DMS53 treated with DMSO at 0.1 percent for 48 hours (cell line): ENCODE measurements at regions not wholly inside any gene's neighbourhood (a gene's known extent, or its start where the extent isn't known, plus 50 kb on each side); places are given as distances from the start of the nearest gene placed in this dataset.
"Not testable (repeated sequence)": the region's sequence is repeated elsewhere in the genome, so short reads cannot be mapped to it uniquely, and the experiment has no call there.

Experiments used
- DNase-seq: peaks from one replicate; lab custom pipeline; 2025; ENCODE audit not compliant: unreplicated experiment; lab: John Stamatoyannopoulos, UW

DNA sequence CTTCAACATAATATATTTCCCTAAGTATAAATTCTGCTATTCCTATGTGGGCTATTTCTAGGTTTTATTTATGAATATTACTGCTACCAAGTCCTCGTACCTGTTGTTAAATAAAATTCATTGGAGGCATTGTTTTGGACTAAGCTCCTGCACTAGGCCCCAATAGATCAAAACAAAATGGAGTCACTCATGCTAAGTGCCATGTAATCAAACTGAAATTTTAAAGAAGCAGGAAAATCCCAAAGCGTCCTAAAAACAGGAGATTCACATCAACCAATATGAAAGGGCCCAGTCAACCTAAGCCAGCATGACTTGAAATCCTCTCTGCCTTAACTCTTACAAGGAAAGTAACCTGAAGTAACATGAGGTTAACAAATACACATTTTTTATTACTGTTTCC, 743.2 kb downstream of the TRAM1L1 start:
- no peak for DNase-seq

DNA sequence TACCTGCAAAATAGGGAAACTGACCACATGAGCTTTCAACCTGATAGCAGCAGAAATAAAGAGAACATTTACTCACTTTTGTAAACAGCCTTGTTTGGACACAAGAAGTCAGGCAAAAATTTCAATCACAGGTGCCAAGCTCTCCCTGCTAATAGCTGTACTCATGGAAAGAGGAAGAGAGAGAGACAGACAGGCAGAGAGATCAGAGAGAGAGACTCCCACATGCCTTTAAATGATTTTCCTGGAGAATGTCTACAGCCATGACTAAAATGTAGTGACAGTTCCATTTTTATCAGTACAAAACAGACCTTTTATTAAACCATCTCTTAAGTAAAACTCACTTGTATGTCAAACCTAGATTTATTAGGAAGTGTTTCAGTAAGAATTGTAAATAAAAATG, 752.9 kb downstream of the TRAM1L1 start:
- DNase-seq = no peak

DNA sequence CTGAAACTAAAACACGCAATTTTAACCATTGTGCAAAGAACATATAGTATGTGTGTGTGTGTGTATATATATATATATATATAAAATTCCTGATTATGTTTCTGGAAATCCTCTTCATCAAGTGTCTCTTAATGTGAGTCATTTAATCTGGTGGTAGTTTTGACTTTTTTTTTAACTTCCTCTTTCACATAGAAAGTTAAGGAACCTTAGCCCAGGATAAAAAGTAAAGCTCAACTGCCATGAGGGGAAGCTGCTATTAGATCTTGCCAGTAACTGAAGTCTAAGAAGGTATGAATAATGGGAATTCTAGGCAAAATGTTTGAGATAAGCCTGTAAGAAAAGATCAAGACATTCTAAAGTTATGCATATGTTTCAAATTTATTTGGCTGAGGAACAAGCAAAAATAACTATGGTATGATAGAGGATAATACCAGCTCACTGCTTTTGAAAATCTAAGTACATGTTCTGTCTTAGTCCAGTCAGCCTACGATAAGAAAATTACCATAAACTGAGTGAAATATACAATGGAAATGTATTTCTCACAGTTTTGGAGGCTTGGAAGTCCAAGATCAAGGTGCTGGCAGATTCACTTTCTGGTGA, 757.0 kb downstream of the TRAM1L1 start:
- no peak for DNase-seq

DNA sequence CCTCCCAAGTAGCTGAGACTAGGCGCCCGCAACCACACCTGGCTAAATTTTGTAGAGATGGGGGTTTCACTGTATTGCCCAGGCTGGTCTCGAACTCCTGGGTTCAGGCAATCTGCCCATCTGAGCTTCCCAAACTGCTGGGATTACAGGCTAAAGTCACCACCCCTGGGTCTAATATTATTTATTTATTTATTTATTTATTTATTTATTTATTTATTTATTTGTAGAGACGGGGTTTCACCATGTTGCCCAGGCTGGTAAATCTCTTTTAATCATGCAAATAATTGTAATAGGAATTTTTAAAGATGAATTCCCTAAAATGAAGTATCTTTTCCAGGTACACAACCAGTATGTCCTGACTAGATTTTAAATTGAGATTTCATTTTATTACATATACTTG, 761.8 kb downstream of the TRAM1L1 start:
- no peak for DNase-seq

DNA sequence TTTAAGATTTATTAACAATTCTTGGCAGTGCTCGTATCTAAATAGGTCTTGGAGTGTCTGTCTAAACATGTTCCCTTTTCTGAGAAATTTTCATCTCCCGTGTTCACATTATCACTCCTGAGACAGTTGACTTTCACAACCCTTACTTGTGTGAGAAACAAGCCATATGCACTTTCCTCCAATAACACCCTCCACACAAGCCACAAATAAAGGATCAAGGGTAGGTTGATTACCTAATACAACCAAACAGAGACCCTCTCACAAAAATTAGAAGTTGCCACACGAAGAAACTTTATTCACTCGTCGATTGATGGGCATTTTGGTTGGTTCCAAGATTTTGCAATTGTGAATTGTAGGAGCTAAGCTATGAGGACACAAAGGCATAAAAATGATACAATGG, 763.9 kb downstream of the TRAM1L1 start:
- no peak for DNase-seq

DNA sequence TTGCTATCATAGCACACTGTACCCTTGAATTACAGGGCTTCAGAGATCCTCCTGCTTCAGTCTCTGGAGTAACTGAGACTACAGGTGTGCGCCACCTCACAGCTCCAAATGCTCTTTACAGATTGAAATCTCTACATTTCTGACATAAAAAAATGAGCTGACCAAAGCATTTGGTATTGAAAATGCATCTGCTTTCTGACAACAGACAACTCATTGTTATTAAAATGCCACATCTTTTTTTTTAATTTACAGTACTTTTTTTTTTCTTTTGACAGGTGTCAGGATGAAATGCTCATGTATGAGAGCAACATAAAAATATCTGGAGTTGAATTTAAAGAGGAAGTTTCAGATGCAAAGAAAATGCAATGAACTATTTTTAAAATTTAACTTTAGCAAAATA, 764.5 kb downstream of the TRAM1L1 start:
- no peak for DNase-seq

DNA sequence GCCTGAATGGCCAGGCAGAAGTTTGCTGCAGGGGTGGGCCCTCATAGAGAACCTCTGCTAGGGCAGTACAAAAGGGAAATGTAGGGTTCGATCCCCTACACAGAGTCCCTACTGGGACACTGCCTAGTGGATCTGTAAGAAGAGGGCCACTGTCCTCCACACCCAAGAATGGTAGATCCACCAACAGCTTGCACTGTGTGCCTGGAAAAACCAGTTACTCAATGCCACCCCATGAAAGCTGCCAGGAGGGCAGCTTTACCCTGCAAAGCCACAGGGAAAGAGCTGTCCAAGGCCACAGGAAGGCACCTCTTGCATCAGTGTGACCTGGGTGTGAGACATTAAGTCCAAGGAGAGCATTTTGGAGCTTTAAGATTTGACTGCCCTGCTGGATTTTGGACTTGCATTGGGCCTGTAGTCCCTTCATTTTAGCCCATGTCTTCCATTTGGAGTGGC, 781.6 kb downstream of the TRAM1L1 start:
- DNase-seq = no peak

DNA sequence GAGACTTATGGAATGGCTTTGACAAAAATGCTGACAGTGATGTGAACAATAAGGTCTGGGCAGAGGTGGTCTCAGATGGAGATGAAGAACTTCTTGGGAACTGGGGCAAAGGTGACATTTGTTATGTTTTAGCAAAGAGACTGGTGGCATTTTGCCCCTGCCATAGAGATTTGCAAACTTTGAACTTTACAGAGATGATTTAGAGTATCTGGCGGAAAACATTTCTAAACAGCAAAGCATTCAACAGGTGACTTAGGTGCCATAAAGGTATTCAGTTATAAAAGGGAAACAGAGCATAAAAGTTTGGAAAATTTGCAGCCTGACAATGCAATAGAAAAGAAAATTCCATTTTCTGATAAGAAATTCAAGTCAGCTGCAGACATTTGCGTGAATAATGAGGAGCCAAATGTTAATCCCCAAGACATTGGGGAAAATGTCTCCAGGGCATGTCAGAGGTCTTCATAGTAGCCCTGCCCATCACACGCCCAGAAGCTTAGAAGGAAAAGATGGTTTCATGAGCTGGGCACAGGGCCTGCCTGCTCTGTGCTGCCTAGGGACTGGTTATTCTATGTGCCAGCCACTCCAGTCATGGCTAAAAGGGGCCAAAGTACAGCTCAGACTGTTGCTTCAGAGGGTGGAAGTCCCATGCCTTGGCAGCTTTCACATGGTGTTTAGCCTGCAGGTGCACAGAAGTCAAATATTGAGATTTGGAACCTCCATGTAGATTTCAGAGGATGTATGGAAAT, 782.2 kb downstream of the TRAM1L1 start:
- DNase-seq = no peak

DNA sequence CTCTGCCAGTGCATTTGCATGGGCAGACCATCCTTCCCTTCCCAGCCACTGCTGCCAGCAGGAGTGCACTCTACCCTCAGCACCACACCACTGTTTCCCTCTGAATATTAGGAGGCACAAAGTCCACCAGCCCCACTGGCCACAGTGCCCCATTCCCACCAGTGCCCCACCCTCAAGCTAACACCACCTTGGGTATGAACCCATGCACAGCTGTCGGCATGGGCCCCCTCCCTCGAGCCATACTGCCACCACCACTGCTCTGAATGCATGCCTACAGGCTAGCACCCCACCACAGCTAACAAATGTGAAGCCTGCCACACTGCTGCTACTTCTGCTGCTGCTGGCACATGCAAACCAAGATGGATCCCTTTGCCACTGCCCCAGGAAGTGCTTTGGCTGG, 810.4 kb downstream of the TRAM1L1 start:
- no peak for DNase-seq

DNA sequence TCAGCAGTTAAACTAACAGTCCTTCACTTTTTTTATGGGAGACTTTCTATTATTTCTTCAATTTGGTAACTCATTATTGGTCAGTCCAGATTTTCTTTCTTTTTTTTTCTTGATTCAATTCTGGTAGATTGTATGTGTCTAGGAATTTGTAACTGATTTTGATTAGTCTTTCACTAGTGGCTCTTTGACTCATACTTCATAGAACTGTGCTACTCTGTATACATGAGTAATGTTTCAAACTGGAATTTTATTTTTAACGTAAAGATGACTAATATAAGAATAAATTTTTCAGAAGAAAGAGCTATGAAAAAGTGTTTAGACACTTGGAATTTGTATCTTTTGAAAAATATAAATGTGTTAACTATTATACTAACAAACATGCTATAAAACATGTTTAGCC, 813.0 kb downstream of the TRAM1L1 start:
- DNase-seq = no peak

DNA sequence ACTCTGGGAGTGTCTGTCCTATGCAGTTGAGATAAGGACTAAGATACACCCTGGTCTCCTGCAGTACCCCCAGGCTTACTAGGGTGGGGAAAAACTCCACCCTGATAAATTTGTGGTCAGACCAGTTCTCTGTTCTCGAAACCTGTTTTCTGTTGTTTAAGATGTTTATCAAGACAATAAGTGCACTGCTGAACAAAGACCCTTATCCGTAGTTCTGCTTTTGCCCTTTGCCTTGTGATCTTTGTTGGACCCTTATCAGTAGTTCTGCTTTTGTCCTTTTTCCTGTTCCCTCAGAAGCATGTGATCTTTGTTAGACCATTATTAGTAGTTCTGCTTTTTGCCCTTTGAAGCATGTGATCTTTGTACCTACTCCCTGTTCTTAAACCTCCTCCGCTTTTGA, 824.4 kb downstream of the TRAM1L1 start:
- not testable (repeated sequence) for DNase-seq

DNA sequence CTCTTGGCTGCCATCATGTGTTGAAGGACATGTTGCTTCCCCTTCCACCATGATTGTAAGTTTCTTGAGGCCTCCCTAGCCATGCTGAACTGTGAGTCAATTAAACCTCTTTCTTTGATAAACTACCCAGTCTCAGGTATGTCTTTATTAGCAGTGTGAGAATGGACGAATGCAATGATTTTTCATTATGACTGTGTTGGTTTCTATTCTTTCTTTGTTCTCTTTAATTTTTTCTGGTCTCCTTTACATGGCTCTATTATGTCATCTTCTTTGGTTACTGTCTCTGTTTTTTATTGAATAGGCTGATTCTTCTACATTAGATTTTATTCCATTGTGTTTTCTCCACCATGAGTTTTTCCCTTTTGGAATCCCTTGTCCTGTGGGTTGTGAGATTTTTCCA, 840.6 kb downstream of the TRAM1L1 start:
- no peak for DNase-seq

DNA sequence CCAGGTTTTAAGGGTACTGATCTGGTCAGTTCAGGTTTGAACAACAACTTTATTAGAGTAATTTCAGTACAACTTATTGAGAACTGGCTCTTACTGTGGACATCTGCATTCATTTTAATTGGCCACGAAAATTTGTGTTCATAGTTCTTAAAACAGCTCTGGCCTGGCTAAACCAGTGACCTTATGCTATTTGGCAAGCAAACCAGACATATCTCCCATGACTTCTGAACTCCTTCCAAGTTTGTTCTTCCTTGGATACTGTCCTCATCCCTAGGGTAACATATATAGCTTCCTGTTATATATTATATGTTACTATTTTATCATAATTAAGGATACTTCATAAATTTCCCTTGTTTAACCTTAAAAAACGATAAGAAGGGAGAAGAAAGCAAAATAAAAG, 841.9 kb downstream of the TRAM1L1 start:
- no peak for DNase-seq

DNA sequence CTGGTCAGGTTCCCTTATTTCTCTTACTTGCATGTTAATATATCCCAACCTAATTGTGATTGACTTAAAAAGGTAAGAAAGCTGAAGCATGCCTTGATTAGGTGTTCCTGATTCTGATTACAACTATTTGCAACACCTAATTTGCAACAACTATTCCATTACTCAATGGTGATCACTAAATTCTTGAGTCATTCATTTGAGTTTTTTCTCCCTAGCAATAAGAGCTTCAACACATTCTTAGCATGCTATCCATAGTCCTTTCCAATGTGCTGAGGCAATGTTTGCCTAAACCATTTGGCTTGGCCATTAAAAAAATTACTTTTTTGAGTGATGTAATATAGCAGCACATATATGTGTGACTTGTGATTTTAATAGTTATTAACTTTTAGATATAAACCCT, 851.4 kb downstream of the TRAM1L1 start:
- no peak for DNase-seq

DNA sequence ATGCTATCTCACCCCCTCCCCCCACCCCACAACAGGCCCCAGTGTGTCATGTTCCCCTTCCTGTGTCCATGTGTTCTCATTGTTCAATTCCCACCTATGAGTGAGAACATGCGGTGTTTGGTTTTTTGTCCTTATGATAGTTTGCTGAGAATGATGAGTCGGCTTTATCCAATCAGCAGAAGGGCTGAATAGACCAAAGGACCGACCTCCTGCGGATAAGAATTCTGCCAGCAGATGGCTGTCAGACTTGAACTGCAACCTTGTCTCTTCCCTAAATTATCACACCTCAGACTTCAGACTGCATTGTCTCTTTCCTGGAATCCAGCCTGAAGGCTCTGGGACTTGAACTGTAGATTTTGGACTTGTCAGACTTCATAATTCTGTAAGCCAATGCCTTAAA, 853.4 kb downstream of the TRAM1L1 start:
- not testable (repeated sequence) for DNase-seq

DNA sequence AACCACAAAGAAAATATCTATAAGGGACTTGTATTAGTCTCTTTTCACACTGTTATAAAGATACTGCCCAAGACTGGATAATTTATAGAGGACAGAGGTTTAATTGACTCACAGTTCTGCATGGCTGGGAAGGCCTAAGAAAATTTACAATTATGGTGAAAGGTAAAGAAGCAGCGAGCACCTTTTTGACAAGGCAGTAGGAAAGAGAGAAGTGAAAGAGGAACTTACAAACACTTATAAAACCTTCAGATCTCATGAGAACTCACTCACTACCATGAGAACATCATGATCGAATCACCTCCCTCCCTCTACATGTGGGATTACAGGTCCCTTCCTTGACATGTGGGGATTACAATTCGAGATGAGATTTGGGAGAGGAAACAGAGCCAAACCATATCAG, 856.0 kb downstream of the TRAM1L1 start:
- no peak for DNase-seq

DNA sequence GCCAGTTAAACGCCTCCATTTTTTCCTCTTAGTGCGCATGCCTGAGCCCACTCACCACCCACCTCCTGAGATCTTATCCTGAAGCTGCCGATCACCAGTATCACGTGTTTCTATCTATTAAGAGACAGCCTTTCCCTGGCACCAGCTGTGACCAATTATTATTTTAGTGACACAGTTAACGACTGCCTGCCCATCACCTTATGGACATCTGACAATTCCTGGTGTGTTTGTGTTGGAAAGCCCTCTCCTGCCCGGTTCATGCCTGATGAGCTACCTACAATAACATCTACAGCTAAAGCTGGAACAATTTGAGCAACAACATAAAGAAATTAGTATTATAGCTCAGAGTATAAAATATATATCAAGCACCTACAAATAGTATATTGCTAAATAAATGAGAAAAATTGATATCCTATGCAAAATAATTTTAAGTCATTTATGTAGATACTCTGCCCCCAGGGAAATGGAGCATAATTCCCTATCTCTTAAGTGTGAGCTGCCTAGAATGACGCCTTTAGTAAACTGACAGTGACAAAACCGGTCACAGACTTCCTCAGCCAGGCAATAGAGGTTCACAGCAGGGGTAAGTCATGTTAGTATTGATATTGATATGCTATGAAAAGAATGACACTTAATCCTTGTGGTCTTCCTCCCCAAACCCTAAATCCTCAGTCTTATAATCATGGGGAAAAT, 862.2 kb downstream of the TRAM1L1 start:
- no peak for DNase-seq

DNA sequence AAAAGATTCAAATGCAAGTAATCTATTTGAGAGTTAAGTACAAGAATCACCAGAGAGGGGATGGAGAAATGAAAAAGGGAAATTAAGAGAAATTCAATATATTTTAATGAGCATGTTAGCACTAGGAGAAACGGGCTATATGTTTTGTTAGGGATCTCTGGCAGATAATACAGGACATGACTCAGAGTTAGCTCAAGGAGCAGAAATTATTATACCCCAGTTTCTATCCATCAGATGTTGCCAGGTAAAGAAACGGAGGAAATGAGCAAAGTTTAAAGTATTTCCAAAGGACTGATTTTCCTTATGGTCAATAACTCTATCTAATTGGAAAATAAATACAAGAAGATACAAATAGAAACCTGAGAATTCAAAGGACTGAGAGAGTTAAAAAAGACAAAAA, 867.6 kb downstream of the TRAM1L1 start:
- DNase-seq = no peak

DNA sequence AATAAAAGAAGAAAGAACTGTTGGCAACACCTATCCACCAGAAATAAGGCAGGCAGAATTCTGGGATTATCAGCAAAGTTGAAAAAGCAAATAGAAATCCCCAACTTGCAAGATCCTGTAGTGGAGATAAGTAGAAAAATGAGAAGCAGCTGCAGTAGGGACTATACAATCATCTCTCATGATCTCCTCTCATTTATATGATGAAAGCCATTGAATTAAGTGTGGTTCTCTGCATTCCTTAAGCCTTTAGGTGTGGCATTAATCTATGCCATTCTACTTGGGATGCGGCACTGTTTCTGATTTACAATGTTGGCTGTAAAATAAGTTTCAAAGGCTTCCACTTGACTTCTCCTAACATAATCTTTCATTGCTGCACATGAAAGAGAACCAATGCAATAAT, 869.8 kb downstream of the TRAM1L1 start:
- no peak for DNase-seq

DNA sequence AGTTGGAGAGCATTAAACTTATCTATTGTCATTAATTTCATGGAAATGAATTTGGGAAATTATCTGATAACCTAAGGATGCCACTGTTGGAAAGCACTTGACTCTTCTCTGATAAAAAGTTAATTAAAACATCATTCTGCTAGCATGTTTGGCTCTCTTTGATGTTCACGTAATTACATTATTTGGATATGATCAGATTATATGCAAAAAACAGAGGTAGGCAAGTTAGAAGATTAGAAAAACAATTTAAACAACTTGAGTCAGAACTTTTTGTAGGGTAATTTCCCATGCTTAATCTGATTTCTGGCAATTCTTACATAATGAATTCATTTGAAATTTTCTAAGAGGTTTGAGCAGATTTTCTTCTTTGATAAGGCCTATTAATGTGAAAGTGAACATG, 882.9 kb downstream of the TRAM1L1 start:
- DNase-seq = no peak

DNA sequence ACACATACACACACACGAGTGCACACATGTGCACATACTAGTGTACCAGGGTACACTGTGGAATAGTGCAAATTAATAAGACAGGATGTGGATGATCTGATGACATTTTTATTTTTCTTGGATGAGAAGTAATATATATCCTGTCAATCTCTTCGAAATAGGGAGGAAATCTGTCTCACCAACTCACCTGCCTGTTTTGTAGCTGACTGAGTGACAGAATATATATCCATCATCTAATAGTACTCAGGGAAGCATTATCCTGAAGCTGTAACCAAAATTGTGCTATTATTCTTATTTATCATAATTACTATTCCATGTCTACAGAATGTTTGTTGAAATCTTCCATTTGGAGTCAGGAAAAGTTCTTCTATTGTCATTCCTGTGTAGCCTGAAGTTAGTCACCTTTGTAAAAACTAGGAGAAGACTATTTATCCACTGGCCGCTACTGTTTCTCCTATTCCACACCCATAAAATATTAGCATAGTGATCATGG, 888.0 kb downstream of the TRAM1L1 start:
- no peak for DNase-seq

DNA sequence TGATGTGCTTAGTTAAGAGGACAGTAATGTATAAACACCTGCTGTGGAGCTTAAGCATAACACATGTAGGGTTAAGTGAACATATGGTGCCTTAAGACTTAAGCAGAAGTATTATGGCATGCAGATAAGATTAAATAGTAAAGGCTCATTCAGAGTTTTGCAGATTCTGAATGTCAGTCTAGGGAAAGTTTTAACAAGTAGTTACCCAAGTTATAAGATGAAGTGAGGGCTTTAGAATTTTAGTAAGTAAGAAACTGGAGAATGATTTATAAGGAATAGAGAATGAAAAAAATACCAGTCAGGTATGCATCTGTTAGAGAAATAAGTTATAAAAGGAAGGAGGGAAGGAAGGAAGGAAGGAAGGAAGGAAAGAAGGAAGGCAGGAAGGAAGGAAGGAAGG, 902.1 kb downstream of the TRAM1L1 start:
- DNase-seq = no peak
